OCI-LY3 (cell line): ENCODE measurements at regions not wholly inside any gene's neighbourhood (a gene's known extent, or its start where the extent isn't known, plus 50 kb on each side); places are given as distances from the start of the nearest gene placed in this dataset.

ENCODE experiments used
- EZH2phosphoT487 ChIP-seq: fragments of 200-600 bp; shearing (Covaris generic); IDR thresholded peaks from 2 replicates; pipeline ENCODE4 v1.6.1; 2018; ENCODE audit warnings: antibody characterized with exemption, mixed run types, low read depth
- TF ChIP-seq, protein P1 (sequence below): fragments of 200-600, 300-600 bp; sonication (generic); IDR thresholded peaks from 2 replicates; pipeline ENCODE4 v1.5.1; 2014; ENCODE audit warnings: antibody characterized with exemption, low read length, low read depth

DNA sequence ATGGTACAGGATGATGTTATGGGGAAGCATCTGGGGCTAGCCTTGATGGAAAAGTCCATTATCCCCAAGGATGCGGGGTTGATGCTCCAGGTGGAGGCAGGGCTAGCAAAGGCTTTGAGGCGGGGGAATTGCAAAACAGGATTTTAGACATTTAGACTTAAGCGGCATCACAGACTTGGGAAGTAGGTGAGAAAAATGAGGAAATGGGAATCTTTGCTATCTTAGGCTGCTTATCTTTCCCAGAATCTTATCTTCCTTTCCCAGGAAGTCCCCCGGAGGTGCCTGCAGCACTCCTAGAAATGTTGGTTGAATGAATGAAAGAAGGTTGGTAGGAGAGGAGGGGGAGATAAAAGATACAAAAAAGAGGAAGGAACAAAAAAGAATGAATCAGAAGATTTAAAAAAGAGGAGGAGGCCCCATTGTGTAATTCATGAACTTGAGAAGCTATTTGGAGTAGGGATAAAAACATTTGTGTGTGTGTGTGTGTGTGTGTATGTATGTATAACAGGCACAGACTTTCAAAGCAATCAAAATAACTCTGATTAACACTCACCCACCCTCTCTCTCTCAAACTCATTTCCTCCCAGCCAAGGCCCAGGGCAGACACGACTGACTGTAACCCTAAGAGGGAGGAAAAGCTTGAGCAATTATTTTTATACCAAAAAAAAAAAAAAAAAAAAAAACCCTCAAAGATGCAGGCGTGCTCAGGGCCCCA is 62.5 kb upstream of the TBX3 start:
- TF ChIP-seq, protein P1, sequence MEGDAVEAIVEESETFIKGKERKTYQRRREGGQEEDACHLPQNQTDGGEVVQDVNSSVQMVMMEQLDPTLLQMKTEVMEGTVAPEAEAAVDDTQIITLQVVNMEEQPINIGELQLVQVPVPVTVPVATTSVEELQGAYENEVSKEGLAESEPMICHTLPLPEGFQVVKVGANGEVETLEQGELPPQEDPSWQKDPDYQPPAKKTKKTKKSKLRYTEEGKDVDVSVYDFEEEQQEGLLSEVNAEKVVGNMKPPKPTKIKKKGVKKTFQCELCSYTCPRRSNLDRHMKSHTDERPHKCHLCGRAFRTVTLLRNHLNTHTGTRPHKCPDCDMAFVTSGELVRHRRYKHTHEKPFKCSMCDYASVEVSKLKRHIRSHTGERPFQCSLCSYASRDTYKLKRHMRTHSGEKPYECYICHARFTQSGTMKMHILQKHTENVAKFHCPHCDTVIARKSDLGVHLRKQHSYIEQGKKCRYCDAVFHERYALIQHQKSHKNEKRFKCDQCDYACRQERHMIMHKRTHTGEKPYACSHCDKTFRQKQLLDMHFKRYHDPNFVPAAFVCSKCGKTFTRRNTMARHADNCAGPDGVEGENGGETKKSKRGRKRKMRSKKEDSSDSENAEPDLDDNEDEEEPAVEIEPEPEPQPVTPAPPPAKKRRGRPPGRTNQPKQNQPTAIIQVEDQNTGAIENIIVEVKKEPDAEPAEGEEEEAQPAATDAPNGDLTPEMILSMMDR, result no peak
- TF ChIP-seq EZH2phosphoT487, result no peak
